ENCODE measurements at regions not wholly inside any gene's neighbourhood (a gene's known extent, or its start where the extent isn't known, plus 50 kb on each side); places are given as distances from the start of the nearest gene placed in this dataset.
A peak's percentile ranks its signal among the peaks of the same experiment; 100 is the strongest.
"Not testable (repeated sequence)": the region's sequence is repeated elsewhere in the genome, so short reads cannot be mapped to it uniquely, and the experiment has no call there.

DNA sequence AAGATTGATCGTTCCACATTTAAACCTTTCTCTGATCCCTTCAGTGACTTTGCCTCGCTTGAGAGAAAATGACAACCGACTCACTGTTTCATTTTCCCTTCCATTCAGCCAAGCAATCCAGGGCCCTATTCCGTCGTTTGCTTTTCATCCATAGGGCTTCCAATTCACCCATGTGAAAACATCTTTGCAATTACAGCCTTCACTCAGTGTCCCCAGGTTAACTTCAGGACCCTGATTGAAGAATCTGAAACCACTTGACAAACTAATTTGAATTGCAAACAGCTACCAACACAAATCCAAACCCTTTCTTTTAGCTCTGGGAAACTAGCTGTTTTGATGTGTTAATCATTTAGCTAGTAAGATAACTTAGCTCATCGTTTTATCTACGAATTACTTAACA, 120.2 kb upstream of the FAM9C start:
- no peak overlapping the region for H3K4me3 ChIP-seq
- TF ChIP-seq, protein P1, sequence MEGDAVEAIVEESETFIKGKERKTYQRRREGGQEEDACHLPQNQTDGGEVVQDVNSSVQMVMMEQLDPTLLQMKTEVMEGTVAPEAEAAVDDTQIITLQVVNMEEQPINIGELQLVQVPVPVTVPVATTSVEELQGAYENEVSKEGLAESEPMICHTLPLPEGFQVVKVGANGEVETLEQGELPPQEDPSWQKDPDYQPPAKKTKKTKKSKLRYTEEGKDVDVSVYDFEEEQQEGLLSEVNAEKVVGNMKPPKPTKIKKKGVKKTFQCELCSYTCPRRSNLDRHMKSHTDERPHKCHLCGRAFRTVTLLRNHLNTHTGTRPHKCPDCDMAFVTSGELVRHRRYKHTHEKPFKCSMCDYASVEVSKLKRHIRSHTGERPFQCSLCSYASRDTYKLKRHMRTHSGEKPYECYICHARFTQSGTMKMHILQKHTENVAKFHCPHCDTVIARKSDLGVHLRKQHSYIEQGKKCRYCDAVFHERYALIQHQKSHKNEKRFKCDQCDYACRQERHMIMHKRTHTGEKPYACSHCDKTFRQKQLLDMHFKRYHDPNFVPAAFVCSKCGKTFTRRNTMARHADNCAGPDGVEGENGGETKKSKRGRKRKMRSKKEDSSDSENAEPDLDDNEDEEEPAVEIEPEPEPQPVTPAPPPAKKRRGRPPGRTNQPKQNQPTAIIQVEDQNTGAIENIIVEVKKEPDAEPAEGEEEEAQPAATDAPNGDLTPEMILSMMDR (IDR thresholded peaks at IDR 0.05), result no peak
- H3K4me1 ChIP-seq, result peaks cover 0 to 6% of the 10 kb centered on the region in 2 donors
- no peak for DNase-seq (ENCODE audit: low spot score in 2 of 2)
- no peaks in the 10 kb centered on the region for H3K27me3 ChIP-seq
- peak overlapping the region; percentile 2 to 4 for H3K27ac ChIP-seq
- H3K36me3 ChIP-seq, result no peaks in the 10 kb centered on the region
- no peaks in the 10 kb centered on the region for H3K9me3 ChIP-seq
- intact Hi-C loops (cut with DNase I), result no loop called here

DNA sequence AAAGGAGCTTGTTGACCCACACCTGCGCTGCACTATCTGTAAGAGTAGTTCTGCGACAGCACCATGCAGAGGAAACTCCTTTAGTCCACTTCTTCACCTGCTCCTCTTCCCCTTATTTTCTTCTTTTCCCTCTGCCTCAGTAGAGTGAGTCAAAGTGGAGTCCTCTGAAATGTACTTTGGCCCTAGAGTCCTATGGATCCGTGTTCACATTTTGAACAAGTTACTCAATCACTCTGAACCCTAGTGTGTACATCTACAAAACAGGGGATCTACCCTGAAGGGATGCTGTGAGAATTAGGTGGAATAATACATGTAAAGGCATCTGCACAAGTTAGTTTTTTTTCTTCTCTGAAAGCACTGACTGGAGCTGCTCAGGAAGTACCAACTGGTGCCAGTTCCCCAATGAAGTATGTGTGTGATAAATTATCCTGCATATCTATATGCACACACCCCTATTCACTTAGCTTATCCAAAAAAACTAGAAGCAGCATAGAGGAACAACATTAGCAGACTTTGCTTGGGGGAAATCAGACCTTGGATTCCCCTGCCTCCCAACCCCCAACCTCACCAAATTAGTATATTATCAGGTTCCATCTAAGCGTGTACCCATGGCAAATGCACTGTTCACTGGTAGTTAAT, 118.5 kb upstream of the FAM9C start:
- TF ChIP-seq, protein P1 (IDR thresholded peaks at IDR 0.05), result no peak
- peaks cover 0 to 6% of the 10 kb centered on the region in 2 donors for H3K4me1 ChIP-seq
- intact Hi-C loops (cut with DNase I), result no loop called here

DNA sequence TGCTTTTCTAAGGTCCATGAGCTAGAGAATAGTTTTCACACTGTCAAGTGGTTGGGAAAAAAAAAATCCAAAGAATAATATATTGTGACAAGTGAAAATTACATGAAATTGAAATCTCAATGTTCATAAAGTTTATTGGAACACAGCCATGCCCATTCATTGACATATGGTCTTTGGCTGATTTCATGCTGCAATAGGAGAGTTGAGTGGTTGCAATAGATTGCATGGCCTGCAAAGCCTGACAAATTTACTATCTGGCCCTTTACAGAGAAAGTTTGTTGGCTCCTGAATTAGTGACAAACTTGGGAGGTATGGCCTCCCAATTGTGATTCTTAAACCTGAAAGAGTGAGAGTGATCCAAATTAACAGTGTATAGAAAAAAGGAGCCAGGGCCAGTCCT, 115.5 kb upstream of the FAM9C start:
- no peak overlapping the region for H3K27ac ChIP-seq
- no peaks in the 10 kb centered on the region for H3K9me3 ChIP-seq

More for the DNA sequence above, 118.5 kb upstream of the FAM9C start:
- no peak overlapping the region for H3K27ac ChIP-seq
- no peaks in the 10 kb centered on the region for H3K27me3 ChIP-seq
- H3K4me3 ChIP-seq, result no peak overlapping the region
- no peaks in the 10 kb centered on the region for H3K36me3 ChIP-seq
- no peak for DNase-seq (ENCODE audit: low spot score in 2 of 2)
- H3K9me3 ChIP-seq, result no peaks in the 10 kb centered on the region

DNA sequence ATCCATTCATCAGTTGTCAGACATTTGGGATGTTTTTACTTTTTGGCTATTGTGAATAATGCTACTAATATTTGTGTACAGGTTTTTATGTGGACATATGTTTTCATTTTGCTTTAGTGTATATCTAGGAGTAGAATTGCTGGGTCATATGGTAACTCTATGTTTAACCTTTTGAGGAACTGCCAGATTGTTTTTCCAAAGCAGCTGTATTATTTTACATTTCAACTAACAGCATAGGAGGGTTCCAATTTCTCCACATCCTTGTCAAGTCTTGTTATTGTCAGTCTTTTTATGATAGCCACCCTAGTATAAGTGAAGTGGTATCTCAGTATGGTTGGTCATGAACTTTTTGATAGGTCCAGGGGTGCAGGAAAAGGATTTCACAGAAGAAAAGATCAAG, 114.5 kb upstream of the FAM9C start:
- Histone ChIP-seq H3K4me1 (peaks cover 0 to 3% of the 10 kb centered on the region in 2 donors), H3K27me3 (no peaks in the 10 kb centered on the region), H3K36me3 (no peaks in the 10 kb centered on the region), H3K9me3 (no peaks in the 10 kb centered on the region), H3K4me3 (no peak overlapping the region), H3K27ac (no peak overlapping the region)
- no peak for DNase-seq (ENCODE audit: low spot score in 2 of 2)
- TF ChIP-seq, protein P1 (IDR thresholded peaks at IDR 0.05), result no peak
- intact Hi-C loops (cut with DNase I), result no loop called here

More for the DNA sequence above, 115.5 kb upstream of the FAM9C start:
- intact Hi-C loops (cut with DNase I), result no loop called here
- H3K27me3 ChIP-seq, result no peaks in the 10 kb centered on the region
- no peak for DNase-seq (ENCODE audit: low spot score in 2 of 2)
- TF ChIP-seq, protein P1 (IDR thresholded peaks at IDR 0.05), result no peak
- H3K36me3 ChIP-seq, result no peaks in the 10 kb centered on the region
- no peak overlapping the region for H3K4me3 ChIP-seq
- peaks cover 0 to 3% of the 10 kb centered on the region in 2 donors for H3K4me1 ChIP-seq

DNA sequence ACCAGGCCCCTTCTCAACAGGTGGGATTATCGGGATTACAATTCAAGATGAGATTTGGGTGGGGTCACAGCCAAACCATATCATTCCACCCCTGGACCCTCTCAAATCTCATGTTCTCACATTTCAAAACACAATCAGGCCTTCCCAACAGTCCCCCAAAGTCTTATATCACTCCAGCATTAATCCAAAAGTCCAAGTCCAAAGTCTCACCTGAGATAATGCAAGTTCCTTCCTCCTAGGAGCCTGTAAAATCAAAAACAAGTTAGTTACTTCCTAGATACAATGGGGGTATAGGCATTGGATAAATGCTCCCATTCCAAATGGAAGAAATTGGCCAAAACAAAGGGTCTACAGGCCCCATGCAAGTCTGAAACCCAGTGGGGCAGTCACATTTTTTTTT, 111.1 kb upstream of the FAM9C start:
- H3K4me3 ChIP-seq; H3K27me3 ChIP-seq; H3K9me3 ChIP-seq; H3K4me1 ChIP-seq; DNase-seq (ENCODE audit: low spot score in 2 of 2); intact Hi-C loops (cut with DNase I); H3K27ac ChIP-seq; H3K36me3 ChIP-seq: not testable (repeated sequence)

DNA sequence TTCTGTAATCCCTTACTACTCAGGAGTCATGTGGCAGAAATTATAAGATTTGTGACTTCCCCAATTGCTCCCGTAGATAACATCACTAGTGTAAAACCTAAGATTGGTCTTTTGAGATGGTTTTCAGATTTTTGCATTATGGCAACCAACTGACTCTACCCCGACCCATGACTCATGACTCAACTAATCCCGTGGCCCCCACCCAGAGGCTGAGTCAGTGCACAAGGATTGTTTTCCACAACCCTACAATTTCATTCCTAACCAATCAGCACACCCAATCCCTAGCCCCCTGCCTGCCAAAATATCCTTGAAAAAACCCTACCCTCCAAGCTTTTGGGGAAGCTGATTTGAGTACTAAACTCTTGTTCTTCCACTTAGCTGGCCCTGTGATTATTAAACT, 109.4 kb upstream of the FAM9C start:
- TF ChIP-seq, protein P1 (IDR thresholded peaks at IDR 0.05), result no peak
- H3K27ac ChIP-seq, result no peak overlapping the region
- no peaks in the 10 kb centered on the region for H3K4me1 ChIP-seq
- intact Hi-C loops (cut with DNase I), result no loop called here
- no peak overlapping the region for H3K4me3 ChIP-seq
- H3K9me3 ChIP-seq, result no peaks in the 10 kb centered on the region
- DNase-seq (ENCODE audit: low spot score in 2 of 2), result no peak
- no peaks in the 10 kb centered on the region for H3K27me3 ChIP-seq
- H3K36me3 ChIP-seq, result no peaks in the 10 kb centered on the region

Data from ascending aorta (tissue), 2 donors.